Panc1 (cell line): ENCODE measurements at regions not wholly inside any gene's neighbourhood (a gene's known extent, or its start where the extent isn't known, plus 50 kb on each side); places are given as distances from the start of the nearest gene placed in this dataset.

Experiments
- ATAC-seq: fragments of 200-7000 bp; cut with Tn5 transposase; 2 replicates; pipeline ENCODE4 v1.9.1; 2020; ENCODE audit warnings: mild to moderate bottlenecking, moderate library complexity
- BruUV-seq: library from RNA; stranded (reverse); fragments of 400-500 nt; replicated peaks from 2 replicates; lab custom pipeline; 2021; lab: Mats Ljungman, UMichigan
- CTCF ChIA-PET: fragments of 300-600 bp; sonication (Branson Sonifier 250); formaldehyde crosslinking; loops from one replicate; lab custom pipeline; 2022; ENCODE audit warnings: antibody characterized with exemption; lab: Charles Lee
- POLR2A ChIA-PET: fragments of 300-600 bp; sonication (Branson Sonifier 250); formaldehyde crosslinking; loops from one replicate; lab custom pipeline; 2022; ENCODE audit warnings: antibody characterized with exemption; lab: Charles Lee
- DNase-seq: peaks from one replicate; pipeline ENCODE4 v3.0.0-alpha.2; 2010; ENCODE audit warnings: low read depth, low spot score
- H3K27ac ChIP-seq: 2 replicates; pipeline ENCODE4 v1.5.1; 2011; ENCODE audit warnings: mild to moderate bottlenecking, low read length, inconsistent platforms
- H3K27me3 ChIP-seq: fragments of 200-500 bp; sonication (Bioruptor generic); 2 replicates; pipeline ENCODE4 v1.6.0; 2014; ENCODE audit warnings: low read length, inconsistent platforms; ENCODE audit not compliant: control insufficient read depth, insufficient read depth
- H3K36me3 ChIP-seq: fragments of 200-500 bp; sonication (Bioruptor generic); 2 replicates; pipeline ENCODE4 v1.5.1; 2014; ENCODE audit warnings: inconsistent platforms, mild to moderate bottlenecking, low read length, moderate library complexity; ENCODE audit not compliant: control insufficient read depth, insufficient read depth
- H3K4me1 ChIP-seq: 2 replicates; pipeline ENCODE4 v1.5.1; 2011; ENCODE audit warnings: inconsistent platforms, mild to moderate bottlenecking, low read length, moderate library complexity; ENCODE audit not compliant: control insufficient read depth, insufficient read depth
- H3K4me3 ChIP-seq, 2 experiments: 2 replicates each; pipeline ENCODE4 v1.5.1; 2011 to 2012; ENCODE audit warnings: low read depth in 2 of 2, low read length in 2 of 2, mild to moderate bottlenecking in 2 of 2, inconsistent platforms in 1 of 2, moderate library complexity in 1 of 2
- H3K9me3 ChIP-seq: fragments of 200-500 bp; sonication (Bioruptor generic); 2 replicates; pipeline ENCODE4 v1.5.1; 2014; ENCODE audit warnings: low read depth, mild to moderate bottlenecking, inconsistent platforms, low read length, moderate library complexity; ENCODE audit not compliant: control insufficient read depth, insufficient read depth
- POLR2AphosphoS5 ChIP-seq: IDR thresholded peaks from 2 replicates; pipeline ENCODE4 v1.6.1; 2012; ENCODE audit warnings: mild to moderate bottlenecking, low read depth, low read length, moderate library complexity
- SIN3A ChIP-seq: IDR thresholded peaks from 2 replicates; pipeline ENCODE4 v1.6.1; 2012; ENCODE audit warnings: low read depth, mild to moderate bottlenecking, low read length, moderate library complexity, borderline replicate concordance; ENCODE audit not compliant: insufficient read depth
- TCF7L2 ChIP-seq: IDR thresholded peaks from 2 replicates; pipeline ENCODE4 v1.6.1; 2011; ENCODE audit warnings: mild to moderate bottlenecking, low read depth, low read length, inconsistent platforms
- in situ Hi-C: cut with HindIII; loops from 2 replicates; pipeline ENCODE4 v1.10.0; 2016; ENCODE audit warnings: low sequenced_read_pairs, low pct_unique_long_range_greater_than_20kb
- intact Hi-C: fragments of 100-400 bp; cut with micrococcal nuclease; formaldehyde crosslinking; loops from one replicate; pipeline ENCODE4 v1.10.0; 2022; ENCODE audit not compliant: unreplicated experiment
- TF ChIP-seq, protein P1 (sequence below), 2 experiments: IDR thresholded peaks; 2 replicates each; pipeline ENCODE4 v1.6.1; 2011 to 2012; ENCODE audit warnings: low read depth in 2 of 2, control low read depth in 1 of 2, low read length in 1 of 2, mild to moderate bottlenecking in 1 of 2, moderate library complexity in 1 of 2; ENCODE audit not compliant: insufficient read depth in 1 of 2
- TF ChIP-seq, protein P2 (sequence below): fragments of 450-650 bp; IDR thresholded peaks from 2 replicates; pipeline ENCODE4 v1.5.1; 2017; ENCODE audit warnings: mild to moderate bottlenecking

DNA sequence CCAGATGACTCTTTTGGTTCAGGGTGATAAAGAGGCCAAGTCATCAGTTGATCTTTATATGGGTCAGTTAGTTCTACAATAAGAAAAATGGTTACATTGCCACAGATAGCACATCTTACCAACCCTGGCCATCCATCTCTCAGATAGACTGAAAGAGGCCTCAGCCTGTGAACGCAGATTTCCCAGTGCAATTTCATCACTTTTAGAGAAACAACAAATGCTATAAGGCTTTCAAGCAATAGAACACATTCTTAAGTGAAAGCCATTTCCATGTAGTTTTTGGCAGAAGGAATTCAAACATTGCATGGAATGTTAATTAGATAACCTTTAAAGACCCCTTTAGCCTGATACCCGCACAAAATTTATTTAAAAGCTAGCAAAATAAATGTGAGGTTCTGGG is 200.6 kb upstream of the ZBTB20 start:
- no peak for TF ChIP-seq TCF7L2
- no peak for TF ChIP-seq SIN3A
- TF ChIP-seq POLR2AphosphoS5 = no peak
- TF ChIP-seq, protein P1, sequence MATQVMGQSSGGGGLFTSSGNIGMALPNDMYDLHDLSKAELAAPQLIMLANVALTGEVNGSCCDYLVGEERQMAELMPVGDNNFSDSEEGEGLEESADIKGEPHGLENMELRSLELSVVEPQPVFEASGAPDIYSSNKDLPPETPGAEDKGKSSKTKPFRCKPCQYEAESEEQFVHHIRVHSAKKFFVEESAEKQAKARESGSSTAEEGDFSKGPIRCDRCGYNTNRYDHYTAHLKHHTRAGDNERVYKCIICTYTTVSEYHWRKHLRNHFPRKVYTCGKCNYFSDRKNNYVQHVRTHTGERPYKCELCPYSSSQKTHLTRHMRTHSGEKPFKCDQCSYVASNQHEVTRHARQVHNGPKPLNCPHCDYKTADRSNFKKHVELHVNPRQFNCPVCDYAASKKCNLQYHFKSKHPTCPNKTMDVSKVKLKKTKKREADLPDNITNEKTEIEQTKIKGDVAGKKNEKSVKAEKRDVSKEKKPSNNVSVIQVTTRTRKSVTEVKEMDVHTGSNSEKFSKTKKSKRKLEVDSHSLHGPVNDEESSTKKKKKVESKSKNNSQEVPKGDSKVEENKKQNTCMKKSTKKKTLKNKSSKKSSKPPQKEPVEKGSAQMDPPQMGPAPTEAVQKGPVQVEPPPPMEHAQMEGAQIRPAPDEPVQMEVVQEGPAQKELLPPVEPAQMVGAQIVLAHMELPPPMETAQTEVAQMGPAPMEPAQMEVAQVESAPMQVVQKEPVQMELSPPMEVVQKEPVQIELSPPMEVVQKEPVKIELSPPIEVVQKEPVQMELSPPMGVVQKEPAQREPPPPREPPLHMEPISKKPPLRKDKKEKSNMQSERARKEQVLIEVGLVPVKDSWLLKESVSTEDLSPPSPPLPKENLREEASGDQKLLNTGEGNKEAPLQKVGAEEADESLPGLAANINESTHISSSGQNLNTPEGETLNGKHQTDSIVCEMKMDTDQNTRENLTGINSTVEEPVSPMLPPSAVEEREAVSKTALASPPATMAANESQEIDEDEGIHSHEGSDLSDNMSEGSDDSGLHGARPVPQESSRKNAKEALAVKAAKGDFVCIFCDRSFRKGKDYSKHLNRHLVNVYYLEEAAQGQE (IDR thresholded peaks at IDR 0.05; ENCODE audit: insufficient read depth in 1 of 2, low read depth in 2 of 2, low read length in 1 of 2) = no peak
- TF ChIP-seq, protein P2, sequence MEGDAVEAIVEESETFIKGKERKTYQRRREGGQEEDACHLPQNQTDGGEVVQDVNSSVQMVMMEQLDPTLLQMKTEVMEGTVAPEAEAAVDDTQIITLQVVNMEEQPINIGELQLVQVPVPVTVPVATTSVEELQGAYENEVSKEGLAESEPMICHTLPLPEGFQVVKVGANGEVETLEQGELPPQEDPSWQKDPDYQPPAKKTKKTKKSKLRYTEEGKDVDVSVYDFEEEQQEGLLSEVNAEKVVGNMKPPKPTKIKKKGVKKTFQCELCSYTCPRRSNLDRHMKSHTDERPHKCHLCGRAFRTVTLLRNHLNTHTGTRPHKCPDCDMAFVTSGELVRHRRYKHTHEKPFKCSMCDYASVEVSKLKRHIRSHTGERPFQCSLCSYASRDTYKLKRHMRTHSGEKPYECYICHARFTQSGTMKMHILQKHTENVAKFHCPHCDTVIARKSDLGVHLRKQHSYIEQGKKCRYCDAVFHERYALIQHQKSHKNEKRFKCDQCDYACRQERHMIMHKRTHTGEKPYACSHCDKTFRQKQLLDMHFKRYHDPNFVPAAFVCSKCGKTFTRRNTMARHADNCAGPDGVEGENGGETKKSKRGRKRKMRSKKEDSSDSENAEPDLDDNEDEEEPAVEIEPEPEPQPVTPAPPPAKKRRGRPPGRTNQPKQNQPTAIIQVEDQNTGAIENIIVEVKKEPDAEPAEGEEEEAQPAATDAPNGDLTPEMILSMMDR = no peak
- intact Hi-C loops = no loop called here
- no TSS peak for BruUV-seq
- no peak for DNase-seq
- Histone ChIP-seq H3K4me1 (no peaks in the 10 kb centered on the region), H3K9me3 (no peaks in the 10 kb centered on the region; the same call in 1 of the 2 replicates), H3K36me3 (no peaks in the 10 kb centered on the region), H3K4me3 (no peak overlapping the region), H3K27me3 (no peaks in the 10 kb centered on the region), H3K27ac (no peak overlapping the region)
- CTCF ChIA-PET = no interaction called here
- in situ Hi-C loops = no loop called here
- POLR2A ChIA-PET = no interaction called here
- ATAC-seq = no peak

DNA sequence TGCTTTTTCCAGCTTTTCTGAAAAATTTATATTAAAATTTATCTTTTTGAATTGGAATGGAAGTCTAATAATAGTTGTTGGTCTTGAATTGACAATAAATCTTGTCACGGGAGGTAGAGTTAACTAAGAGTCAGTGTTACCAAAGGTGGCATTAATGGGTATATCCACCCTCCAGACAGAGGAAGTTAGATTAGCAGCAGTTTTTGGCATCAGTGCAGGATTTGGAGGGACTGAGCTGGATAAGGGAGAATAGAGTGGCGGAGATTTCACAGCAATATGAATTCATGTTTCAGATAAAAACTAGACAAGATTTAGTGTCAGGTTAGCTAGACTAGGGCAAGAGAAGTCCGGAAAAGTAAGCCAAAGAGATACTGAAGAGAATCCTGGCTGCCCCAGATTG is 201.3 kb upstream of the ZBTB20 start:
- CTCF ChIA-PET = no interaction called here
- intact Hi-C loops = no loop called here
- H3K4me3 ChIP-seq = no peak overlapping the region
- no peak for ATAC-seq
- DNase-seq = no peak
- POLR2A ChIA-PET = no interaction called here
- H3K4me1 ChIP-seq = no peaks in the 10 kb centered on the region
- no peak for TF ChIP-seq POLR2AphosphoS5
- TF ChIP-seq, protein P2 = no peak
- no peak for TF ChIP-seq TCF7L2
- no peak for TF ChIP-seq SIN3A
- TF ChIP-seq, protein P1 (IDR thresholded peaks at IDR 0.05; ENCODE audit: insufficient read depth in 1 of 2, low read depth in 2 of 2, low read length in 1 of 2) = no peak
- no peak overlapping the region for H3K27ac ChIP-seq
- H3K27me3 ChIP-seq = no peaks in the 10 kb centered on the region
- in situ Hi-C loops = no loop called here
- no peaks in the 10 kb centered on the region; the same call in 1 of the 2 replicates for H3K9me3 ChIP-seq
- no TSS peak for BruUV-seq
- H3K36me3 ChIP-seq = no peaks in the 10 kb centered on the region
